HG03139 (cell line): ENCODE measurements at regions not wholly inside any gene's neighbourhood (a gene's known extent, or its start where the extent isn't known, plus 50 kb on each side); places are given as distances from the start of the nearest gene placed in this dataset.

ENCODE experiments used
- ATAC-seq: cut with Tn5 transposase; IDR thresholded peaks from one replicate; pipeline ENCODE4 v1.9.1; 2021; ENCODE audit not compliant: unreplicated experiment

DNA sequence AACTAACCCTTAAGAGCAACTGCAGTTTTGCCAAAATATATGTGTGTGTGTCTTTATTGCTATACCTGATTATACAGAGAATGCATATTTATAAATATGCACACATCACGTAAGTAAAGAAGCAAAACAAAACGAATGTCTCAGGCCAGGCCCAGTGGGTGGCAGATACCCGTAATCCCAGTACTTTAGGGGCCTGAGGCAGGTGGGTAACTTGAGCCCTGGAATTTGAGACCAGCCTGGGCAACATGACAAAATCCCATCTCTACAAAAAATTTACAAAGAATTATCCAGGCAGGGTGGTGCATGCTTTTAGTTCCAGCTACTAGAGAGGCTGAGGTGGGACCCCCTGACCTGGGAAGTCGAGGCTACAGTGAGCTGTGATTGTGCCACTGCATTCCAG, 745.3 kb downstream of the SATB2 start:
- ATAC-seq, result no peak

GRCh38 chr2:198711484-198711883, 746.3 kb downstream of the SATB2 start:
- no peak for ATAC-seq

GRCh38 chr2:198710562-198710961, 747.2 kb downstream of the SATB2 start:
- no peak for ATAC-seq

GRCh38 chr2:198706476-198707082, 751.2 kb downstream of the SATB2 start:
- ATAC-seq, result no peak

DNA sequence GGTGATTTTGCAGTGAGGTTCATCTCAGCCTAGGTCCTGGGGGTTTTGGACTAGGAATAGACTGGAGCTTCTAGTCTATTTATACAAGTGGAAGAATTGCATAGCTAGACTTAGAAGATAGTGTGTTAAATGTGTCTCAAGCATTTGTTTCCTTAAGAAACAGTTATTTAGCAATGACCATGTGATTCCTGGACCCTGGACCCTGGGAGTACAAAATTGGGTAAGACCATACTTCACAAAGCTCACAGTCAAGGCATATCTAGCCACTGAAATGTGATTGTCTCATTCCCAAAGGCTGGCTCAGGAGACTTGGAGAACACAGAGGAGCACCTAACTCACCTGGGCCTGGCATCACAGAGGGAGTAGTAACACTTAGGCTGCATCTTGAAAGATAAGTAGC, 754.5 kb downstream of the SATB2 start:
- no peak for ATAC-seq

DNA sequence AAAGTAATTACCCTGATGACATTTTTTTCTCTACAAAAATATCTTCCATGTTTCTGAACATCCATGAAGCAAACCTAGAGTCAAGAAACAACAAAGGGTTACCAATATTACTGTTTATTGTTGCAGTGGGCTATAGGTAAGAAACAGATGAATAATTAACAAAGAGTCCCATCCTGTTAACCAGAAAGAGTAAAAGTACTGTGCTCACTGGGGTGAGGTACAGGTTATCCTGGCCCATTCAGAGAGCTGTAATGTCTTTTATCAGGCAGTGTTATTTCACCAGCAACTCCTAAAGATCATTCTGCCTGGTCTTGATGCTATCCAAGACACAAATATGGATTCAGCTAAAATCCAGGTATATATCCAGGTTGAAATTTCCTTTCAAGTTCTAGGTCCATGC, 754.9 kb downstream of the SATB2 start:
- no peak for ATAC-seq

DNA sequence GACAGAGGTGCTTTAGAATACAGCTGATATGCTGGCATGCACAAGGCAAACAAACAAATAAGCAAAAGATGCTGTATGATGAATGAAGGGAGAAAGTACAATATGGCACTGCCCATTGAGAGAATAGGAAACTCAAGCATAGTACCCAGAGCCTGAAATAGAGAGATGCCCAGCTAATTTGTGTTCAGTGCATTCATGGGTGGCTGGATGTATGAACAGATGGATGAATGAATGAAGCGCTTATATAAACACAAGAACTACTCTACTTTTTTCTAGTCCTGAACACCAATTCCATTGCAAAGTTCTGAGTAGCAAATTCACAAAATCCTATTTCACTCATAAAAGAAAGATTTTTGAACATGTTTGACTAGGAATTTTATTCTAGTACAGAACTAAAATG, 756.3 kb downstream of the SATB2 start:
- no peak for ATAC-seq

- no peak for ATAC-seq
Measured at GRCh38 chr2:198700319-198700718, 757.4 kb downstream of the SATB2 start.

GRCh38 chr2:198698230-198698629, 759.5 kb downstream of the SATB2 start:
- no peak for ATAC-seq

- no peak for ATAC-seq
Measured at GRCh38 chr2:198697794-198698193, 759.9 kb downstream of the SATB2 start.

- ATAC-seq, result no peak
Measured at GRCh38 chr2:198697218-198697617, 760.5 kb downstream of the SATB2 start.

DNA sequence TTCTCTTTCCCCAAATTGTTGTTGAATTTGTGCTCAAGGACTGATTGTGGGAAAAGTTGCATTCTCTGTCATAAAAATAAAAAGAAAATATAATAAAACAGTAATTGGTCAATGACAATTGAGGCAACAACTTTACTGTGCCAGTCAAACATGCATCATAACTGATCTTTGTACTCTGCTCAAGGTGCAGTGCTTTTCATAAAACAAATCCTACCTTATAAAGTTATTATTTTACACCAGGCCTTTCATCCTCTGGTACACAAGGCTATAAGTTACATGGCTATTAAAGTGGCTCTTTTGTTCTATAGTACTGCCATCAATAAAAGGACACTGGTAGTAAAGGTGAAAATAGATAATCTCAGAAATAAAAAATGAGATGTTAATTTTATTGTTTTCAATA, 761.9 kb downstream of the SATB2 start:
- ATAC-seq, result no peak

DNA sequence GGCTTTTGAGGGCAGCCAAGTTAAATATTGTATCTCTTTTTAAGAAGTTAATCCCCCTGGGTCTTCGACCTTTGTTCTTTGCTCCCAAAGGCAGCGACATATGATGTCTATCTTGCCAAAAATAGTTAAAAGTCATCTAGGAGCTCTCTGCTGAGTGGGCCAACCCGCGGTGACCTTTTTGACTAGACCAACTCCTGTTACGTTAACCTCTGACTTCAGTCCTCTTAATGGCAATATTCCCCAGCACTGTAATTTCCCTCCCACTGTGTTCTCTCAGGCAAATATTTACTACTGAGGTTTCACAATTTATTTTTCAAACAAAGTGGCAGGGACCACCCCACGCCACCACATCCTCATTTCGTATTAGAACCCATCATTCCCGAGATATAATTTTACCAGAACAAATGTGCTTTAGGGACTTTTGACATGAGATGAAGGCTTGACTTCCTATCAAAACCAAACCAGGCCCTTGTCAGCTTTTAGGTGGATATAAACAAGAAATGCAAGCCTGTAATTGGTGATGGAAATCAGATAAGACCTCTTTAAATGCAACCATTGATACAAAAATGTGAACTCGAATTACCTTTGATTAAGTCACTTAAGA, 764.7 kb downstream of the SATB2 start:
- ATAC-seq, result no peak

- no peak for ATAC-seq
Measured at GRCh38 chr2:198691236-198691635, 766.5 kb downstream of the SATB2 start.

DNA sequence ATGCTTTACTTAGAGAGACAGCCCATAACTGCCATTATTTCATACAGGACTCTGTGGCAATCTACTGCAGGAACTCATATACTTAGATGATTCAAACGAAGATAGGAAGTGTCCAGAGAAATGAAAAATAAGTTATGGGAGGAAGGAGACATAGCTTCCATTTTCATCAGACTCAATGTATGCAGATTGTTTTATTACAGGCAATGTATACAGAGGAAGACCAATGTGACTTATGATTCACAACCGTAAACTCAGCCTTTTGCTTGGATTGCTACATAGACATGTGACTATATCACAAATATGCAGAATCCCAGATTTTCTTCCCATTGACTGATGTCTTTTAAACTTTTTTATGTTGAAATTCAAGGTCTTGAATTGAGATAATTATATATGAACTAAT, 793.4 kb downstream of the SATB2 start:
- ATAC-seq, result no peak

DNA sequence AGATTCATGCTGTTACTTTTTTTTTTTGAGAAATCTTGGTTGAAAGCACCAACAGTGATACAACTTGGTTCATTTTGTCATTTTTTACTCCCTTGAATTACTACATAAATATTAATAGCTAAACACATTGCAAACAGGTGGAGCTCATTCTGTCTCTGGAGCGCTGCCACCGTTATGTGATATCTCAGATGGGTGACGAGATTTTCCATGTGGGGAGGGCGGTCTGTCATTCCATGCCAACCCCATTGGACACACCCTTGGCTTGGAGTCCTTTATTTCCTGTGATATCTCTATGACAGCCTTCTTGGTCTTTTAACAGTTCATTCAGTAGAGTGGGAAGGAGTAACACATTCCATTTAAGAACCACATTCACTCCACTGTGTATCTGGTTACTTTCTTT, 794.8 kb downstream of the SATB2 start:
- no peak for ATAC-seq

DNA sequence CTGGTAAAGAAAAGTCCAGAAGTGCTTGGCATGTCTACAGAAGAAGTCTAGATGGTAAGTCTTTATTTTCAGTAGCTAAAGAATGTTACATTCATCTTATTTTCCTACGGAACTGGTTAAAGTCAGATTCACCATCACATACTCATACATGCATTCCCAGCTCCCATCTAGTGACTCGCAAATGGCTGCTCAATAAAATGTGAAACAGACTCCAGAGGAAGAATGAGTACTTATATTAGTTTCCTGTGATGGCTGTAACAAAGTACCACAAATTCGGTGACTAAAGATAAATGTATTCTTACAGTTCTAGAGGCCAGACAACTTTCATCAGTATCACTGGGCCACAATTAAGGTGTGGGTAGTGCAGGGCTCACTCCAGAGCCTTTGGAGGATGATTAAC, 797.2 kb downstream of the SATB2 start:
- ATAC-seq, result no peak

GRCh38 chr2:198659096-198659870, 798.5 kb downstream of the SATB2 start:
- no peak for ATAC-seq

GRCh38 chr2:198657512-198658121, 800.1 kb downstream of the SATB2 start:
- no peak for ATAC-seq

GRCh38 chr2:198656869-198657268, 800.9 kb downstream of the SATB2 start:
- no peak for ATAC-seq

GRCh38 chr2:198654646-198655045, 803.1 kb downstream of the SATB2 start:
- ATAC-seq, result no peak

DNA sequence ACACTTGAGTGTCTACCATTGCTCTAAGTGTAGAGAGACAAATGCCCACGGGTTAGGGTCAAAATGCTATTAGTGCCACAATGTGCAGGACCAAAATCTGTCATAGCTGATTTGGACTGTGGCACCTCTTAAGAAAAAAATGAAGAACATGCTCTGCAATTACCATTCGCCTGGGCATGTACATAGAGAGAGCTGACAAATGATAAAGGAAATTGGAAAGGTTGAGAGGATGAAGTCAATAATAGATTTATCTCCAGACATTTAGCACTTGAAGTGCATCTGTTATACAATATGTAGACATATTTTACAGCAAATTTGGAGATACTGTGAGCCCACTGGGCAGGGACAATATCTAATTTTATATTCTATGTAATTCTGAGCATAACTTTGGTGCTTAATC, 804.4 kb downstream of the SATB2 start:
- no peak for ATAC-seq
